Keratinocyte (primary cell): ENCODE measurements at regions not wholly inside any gene's neighbourhood (a gene's known extent, or its start where the extent isn't known, plus 50 kb on each side); places are given as distances from the start of the nearest gene placed in this dataset.

Source experiments
- DNase-seq: peaks from one replicate; pipeline ENCODE4 v3.0.0-alpha.2; 2011; ENCODE audit warnings: low read depth, missing footprints, low spot score
- FAIRE-seq: peaks from 2 replicates; lab custom pipeline; 2011; peaks lifted over from hg19 to GRCh38; lab: Jason Lieb, UNC
- H2AFZ ChIP-seq: 2 replicates; pipeline ENCODE4 v1.6.0; 2012; ENCODE audit warnings: low read length, control low read depth, inconsistent platforms; ENCODE audit not compliant: control insufficient read depth
- H3K27ac ChIP-seq: 2 replicates; pipeline ENCODE4 v1.5.1; 2011; ENCODE audit warnings: low read length; ENCODE audit not compliant: control insufficient read depth, insufficient read depth
- H3K27me3 ChIP-seq: 3 replicates; pipeline ENCODE4 v1.6.0; 2011; ENCODE audit warnings: low read length; ENCODE audit not compliant: control insufficient read depth, insufficient read depth; ENCODE audit errors: extremely low read depth
- H3K36me3 ChIP-seq, 2 experiments: 2 replicates in 1 of 2; 3 replicates in 1 of 2; pipeline ENCODE4 v1.5.1; 2011; ENCODE audit warnings: low read length in 2 of 2, mild to moderate bottlenecking in 1 of 2; ENCODE audit not compliant: control insufficient read depth in 2 of 2, insufficient read depth in 2 of 2; ENCODE audit errors: extremely low read depth in 1 of 2
- H3K4me1 ChIP-seq: 3 replicates; pipeline ENCODE4 v1.5.1; 2011; ENCODE audit warnings: low read length; ENCODE audit not compliant: control insufficient read depth, insufficient read depth; ENCODE audit errors: extremely low read depth
- H3K4me2 ChIP-seq: 3 replicates; pipeline ENCODE4 v1.6.0; 2011; ENCODE audit warnings: low read depth, low read length; ENCODE audit not compliant: control insufficient read depth, insufficient read depth; ENCODE audit errors: extremely low read depth
- H3K4me3 ChIP-seq, 3 experiments: fragments of 200-600 bp in 1 of 3; sonication (generic) in 1 of 3; 2 replicates in 2 of 3; 3 replicates in 1 of 3; pipeline ENCODE4 v1.5.1; 2011 to 2016; ENCODE audit warnings: low read length in 3 of 3, mild to moderate bottlenecking in 3 of 3, control low read depth in 2 of 3, inconsistent platforms in 1 of 3, low read depth in 1 of 3, mixed read lengths in 1 of 3, mixed run types in 1 of 3, moderate library complexity in 1 of 3; ENCODE audit not compliant: control insufficient read depth in 2 of 3, insufficient read depth in 2 of 3; ENCODE audit errors: extremely low read depth in 1 of 3
- H3K79me2 ChIP-seq: 2 replicates; pipeline ENCODE4 v1.6.0; 2012; ENCODE audit warnings: low read length; ENCODE audit not compliant: control insufficient read depth, insufficient read depth
- H3K9ac ChIP-seq: 3 replicates; pipeline ENCODE4 v1.6.0; 2011; ENCODE audit warnings: low read length; ENCODE audit not compliant: control insufficient read depth, insufficient read depth; ENCODE audit errors: extremely low read depth
- H3K9me1 ChIP-seq: 3 replicates; pipeline ENCODE4 v1.6.0; 2011; ENCODE audit warnings: low read length; ENCODE audit not compliant: control insufficient read depth, insufficient read depth; ENCODE audit errors: extremely low read depth
- H3K9me3 ChIP-seq: 2 replicates; pipeline ENCODE4 v1.5.1; 2012; ENCODE audit warnings: low read depth, low read length; ENCODE audit not compliant: control insufficient read depth
- H4K20me1 ChIP-seq: 3 replicates; pipeline ENCODE4 v1.6.0; 2011; ENCODE audit warnings: low read length; ENCODE audit not compliant: control insufficient read depth, insufficient read depth; ENCODE audit errors: extremely low read depth
- CTCF ChIP-seq, 3 experiments: IDR thresholded peaks in 1 of 3; conservative IDR thresholded peaks in 1 of 3; optimal IDR thresholded peaks in 1 of 3; 2 replicates in 2 of 3; 3 replicates in 1 of 3; pipeline versions ENCODE3 to v1.5.1; 2011; ENCODE audit warnings: low read length in 3 of 3, mild to moderate bottlenecking in 3 of 3, moderate library complexity in 2 of 3, control low read depth in 1 of 3, inconsistent platforms in 1 of 3; ENCODE audit not compliant: insufficient read depth in 2 of 3; ENCODE audit errors: extremely low read depth in 1 of 3
- EZH2 ChIP-seq: IDR thresholded peaks from one replicate; pipeline ENCODE4 v1.6.1; 2012; ENCODE audit warnings: inconsistent platforms, mild to moderate bottlenecking, low read length, moderate library complexity
- dilution Hi-C: fragments of 300-500 bp; cut with MboI; formaldehyde crosslinking; loops from one replicate; pipeline ENCODE4 v1.7.0; 2020; ENCODE audit warnings: low sequenced_read_pairs; ENCODE audit not compliant: extremely low pct_ligation_motif_present

DNA sequence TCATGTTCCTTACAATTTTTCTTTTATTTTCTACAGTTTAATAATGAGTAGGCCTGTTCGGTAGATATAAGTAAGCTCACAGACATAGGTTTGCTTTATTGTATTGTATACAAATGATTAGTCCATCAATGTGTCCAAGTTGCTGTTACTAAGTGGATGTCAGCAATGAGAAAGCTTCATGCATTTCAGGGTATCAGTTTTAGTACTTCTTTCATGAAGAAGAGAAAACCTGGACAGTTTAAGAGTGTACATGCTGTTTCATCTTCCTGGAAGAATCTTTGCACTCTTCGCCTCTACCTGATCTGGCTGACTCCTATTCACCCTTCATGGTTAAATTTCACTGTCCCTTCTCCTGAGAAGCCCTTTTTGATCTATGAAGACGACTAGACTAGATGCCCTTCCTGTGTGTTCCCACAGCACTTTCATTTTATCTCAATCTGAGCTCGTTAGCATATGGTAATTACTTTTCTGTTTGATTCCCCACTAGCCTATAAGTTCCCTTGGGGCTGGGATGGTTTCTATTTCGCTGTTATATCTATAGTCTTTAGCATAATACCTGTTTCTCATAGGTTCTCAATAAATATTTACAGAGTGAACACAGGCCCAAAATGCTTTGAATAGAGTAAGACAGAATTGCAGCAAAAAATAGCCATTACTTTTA, 70.7 kb downstream of the CETN3 start:
- H3K9me1 ChIP-seq = no peaks in the 10 kb centered on the region
- FAIRE-seq (no peak), DNase-seq (no peak)
- H3K4me3 ChIP-seq = no peak overlapping the region
- no peak overlapping the region for H3K9ac ChIP-seq
- no peaks in the 10 kb centered on the region for H3K36me3 ChIP-seq
- no peaks in the 10 kb centered on the region for H4K20me1 ChIP-seq
- no peaks in the 10 kb centered on the region for H3K9me3 ChIP-seq
- dilution Hi-C loops = no loop called here
- H3K4me1 ChIP-seq = no peaks in the 10 kb centered on the region
- H3K27ac ChIP-seq = no peak overlapping the region
- H2AFZ ChIP-seq = no peak overlapping the region
- no peak for TF ChIP-seq CTCF (optimal IDR thresholded peaks at IDR 0.05 in 1 of 3, IDR thresholded peaks at IDR 0.05 in 1 of 3, conservative IDR thresholded peaks at IDR 0.05 in 1 of 3; ENCODE audit: extremely low read depth in 1 of 3, insufficient read depth in 2 of 3, low read length in 3 of 3)
- no peak for TF ChIP-seq EZH2
- H3K4me2 ChIP-seq = no peak overlapping the region
- H3K79me2 ChIP-seq = no peaks in the 10 kb centered on the region
- no peaks in the 10 kb centered on the region for H3K27me3 ChIP-seq

GRCh38 chr5:90337449-90338052, 72.0 kb downstream of the CETN3 start:
- no peak for TF ChIP-seq EZH2
- TF ChIP-seq CTCF (optimal IDR thresholded peaks at IDR 0.05 in 1 of 3, IDR thresholded peaks at IDR 0.05 in 1 of 3, conservative IDR thresholded peaks at IDR 0.05 in 1 of 3; ENCODE audit: extremely low read depth in 1 of 3, insufficient read depth in 2 of 3, low read length in 3 of 3) = no peak

More at GRCh38 chr5:90337449-90338052, 72.0 kb downstream of the CETN3 start:
- no peak overlapping the region for H3K4me3 ChIP-seq
- dilution Hi-C loops = no loop called here
- H3K9me3 ChIP-seq = no peaks in the 10 kb centered on the region
- H2AFZ ChIP-seq = no peak overlapping the region
- H4K20me1 ChIP-seq = no peaks in the 10 kb centered on the region
- H3K4me2 ChIP-seq = no peak overlapping the region
- no peak overlapping the region for H3K27ac ChIP-seq
- no peaks in the 10 kb centered on the region for H3K4me1 ChIP-seq
- no peaks in the 10 kb centered on the region for H3K79me2 ChIP-seq
- no peak for DNase-seq
- FAIRE-seq = no peak
- H3K9ac ChIP-seq = no peak overlapping the region
- H3K9me1 ChIP-seq = no peaks in the 10 kb centered on the region
- H3K27me3 ChIP-seq = no peaks in the 10 kb centered on the region
- H3K36me3 ChIP-seq = no peaks in the 10 kb centered on the region
